HG03060 (cell line): ENCODE measurements at regions not wholly inside any gene's neighbourhood (a gene's known extent, or its start where the extent isn't known, plus 50 kb on each side); places are given as distances from the start of the nearest gene placed in this dataset.
"Not testable (repeated sequence)": the region's sequence is repeated elsewhere in the genome, so short reads cannot be mapped to it uniquely, and the experiment has no call there.

Source experiments
- ATAC-seq: cut with Tn5 transposase; IDR thresholded peaks from one replicate; pipeline ENCODE4 v1.9.1; 2021; ENCODE audit warnings: low read depth, moderate number of reproducible peaks; ENCODE audit not compliant: unreplicated experiment

- no peak for ATAC-seq
Observed at GRCh38 chr7:25431956-25432450, 203.7 kb upstream of the NPVF start.

GRCh38 chr7:25432807-25433206, 204.5 kb upstream of the NPVF start:
- no peak for ATAC-seq

- no peak for ATAC-seq
Observed at GRCh38 chr7:25436413-25436812, 208.1 kb upstream of the NPVF start.

GRCh38 chr7:25437308-25437707, 209.0 kb upstream of the NPVF start:
- ATAC-seq = no peak

GRCh38 chr7:25444991-25445390, 216.7 kb upstream of the NPVF start:
- ATAC-seq = no peak

- no peak for ATAC-seq
Observed at GRCh38 chr7:25448301-25448700, 220.0 kb upstream of the NPVF start.

GRCh38 chr7:25454020-25454419, 225.7 kb upstream of the NPVF start:
- no peak for ATAC-seq

GRCh38 chr7:25454562-25455041, 226.3 kb upstream of the NPVF start:
- ATAC-seq = no peak

GRCh38 chr7:25455683-25456251, 227.5 kb upstream of the NPVF start:
- no peak for ATAC-seq

- ATAC-seq = no peak
Observed at GRCh38 chr7:25456467-25457171, 228.3 kb upstream of the NPVF start.

GRCh38 chr7:25459057-25459456, 230.8 kb upstream of the NPVF start:
- ATAC-seq = no peak

- ATAC-seq = no peak
Observed at GRCh38 chr7:25460433-25460832, 232.1 kb upstream of the NPVF start.

- ATAC-seq = no peak
Observed at GRCh38 chr7:25469669-25470068, 241.4 kb upstream of the NPVF start.

GRCh38 chr7:25476863-25477499, 248.7 kb upstream of the NPVF start:
- ATAC-seq = no peak

- not testable (repeated sequence) for ATAC-seq
Observed at GRCh38 chr7:25478221-25478620, 249.9 kb upstream of the NPVF start.

GRCh38 chr7:25478925-25479324, 250.6 kb upstream of the NPVF start:
- no peak for ATAC-seq

- no peak for ATAC-seq
Observed at GRCh38 chr7:25481891-25482290, 253.6 kb upstream of the NPVF start.

- ATAC-seq = no peak
Observed at GRCh38 chr7:25482631-25483030, 254.3 kb upstream of the NPVF start.

GRCh38 chr7:25485026-25485425, 256.7 kb upstream of the NPVF start:
- no peak for ATAC-seq

- no peak for ATAC-seq
Observed at GRCh38 chr7:25486656-25487055, 258.4 kb upstream of the NPVF start.

GRCh38 chr7:25493805-25494366, 265.6 kb upstream of the NPVF start:
- ATAC-seq = no peak
